BE2C (cell line): ENCODE measurements at regions not wholly inside any gene's neighbourhood (a gene's known extent, or its start where the extent isn't known, plus 50 kb on each side); places are given as distances from the start of the nearest gene placed in this dataset.

ENCODE experiments used
- DNase-seq: peaks from one replicate; pipeline ENCODE4 v3.0.0-alpha.2; 2020
- H3K27me3 ChIP-seq: fragments of 250-450 bp; sonication (Bioruptor Pico); 2 replicates; pipeline ENCODE4 v1.5.1; 2020; ENCODE audit warnings: mild to moderate bottlenecking
- H3K36me3 ChIP-seq: fragments of 250-450 bp; sonication (Bioruptor Pico); 2 replicates; pipeline ENCODE4 v1.5.1; 2020; ENCODE audit warnings: mild to moderate bottlenecking
- H3K4me1 ChIP-seq: fragments of 250-450 bp; sonication (Bioruptor Pico); 2 replicates; pipeline ENCODE4 v1.5.1; 2020
- H3K4me3 ChIP-seq: 2 replicates; pipeline ENCODE4 v1.5.1; 2011; ENCODE audit warnings: low read depth, low read length
- H3K9me3 ChIP-seq: fragments of 250-450 bp; sonication (Bioruptor Pico); 2 replicates; pipeline ENCODE4 v1.5.1; 2020
- TF ChIP-seq, protein P1 (sequence below): IDR thresholded peaks from 2 replicates; pipeline ENCODE4 v1.5.1; 2012; ENCODE audit warnings: mild to moderate bottlenecking, low read depth, low read length

DNA sequence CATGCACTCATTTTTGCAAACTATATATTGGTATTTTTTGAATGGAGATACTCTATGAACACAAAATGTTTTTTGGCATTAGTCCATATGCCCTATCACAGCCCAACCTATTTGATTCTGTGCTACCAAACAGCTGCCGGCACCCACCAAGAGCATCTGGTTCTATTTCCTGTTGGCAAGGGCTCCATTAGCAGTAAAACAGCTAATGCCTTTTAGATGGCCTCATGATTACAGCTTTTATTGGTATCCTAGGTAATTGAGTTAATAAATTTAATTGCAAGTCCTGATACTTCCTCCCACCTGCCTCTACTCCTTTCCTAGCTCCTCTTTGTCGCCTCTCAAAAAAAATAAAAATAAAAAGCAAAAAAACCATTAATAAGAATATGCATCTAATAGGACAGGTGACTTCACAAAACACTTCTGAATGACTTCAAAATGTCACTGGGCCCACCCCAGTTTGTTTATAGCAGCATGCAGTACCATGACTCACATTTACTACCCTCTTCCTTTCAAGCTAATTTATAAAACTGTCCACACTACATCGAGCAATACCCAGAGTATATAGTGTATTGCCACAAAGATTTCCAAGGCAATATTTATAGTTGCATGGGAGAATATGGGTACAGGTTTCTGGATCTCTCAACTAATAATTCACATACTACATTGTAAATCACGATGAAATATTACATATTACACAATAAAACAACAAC lies 620.4 kb downstream of the SLCO4C1 start:
- Histone ChIP-seq H3K9me3 (no peaks in the 10 kb centered on the region), H3K27me3 (no peaks in the 10 kb centered on the region), H3K36me3 (no peaks in the 10 kb centered on the region), H3K4me3 (no peak overlapping the region), H3K4me1 (peaks cover 30% of the 10 kb centered on the region)
- peak; percentile 77 for DNase-seq
- TF ChIP-seq, protein P1, sequence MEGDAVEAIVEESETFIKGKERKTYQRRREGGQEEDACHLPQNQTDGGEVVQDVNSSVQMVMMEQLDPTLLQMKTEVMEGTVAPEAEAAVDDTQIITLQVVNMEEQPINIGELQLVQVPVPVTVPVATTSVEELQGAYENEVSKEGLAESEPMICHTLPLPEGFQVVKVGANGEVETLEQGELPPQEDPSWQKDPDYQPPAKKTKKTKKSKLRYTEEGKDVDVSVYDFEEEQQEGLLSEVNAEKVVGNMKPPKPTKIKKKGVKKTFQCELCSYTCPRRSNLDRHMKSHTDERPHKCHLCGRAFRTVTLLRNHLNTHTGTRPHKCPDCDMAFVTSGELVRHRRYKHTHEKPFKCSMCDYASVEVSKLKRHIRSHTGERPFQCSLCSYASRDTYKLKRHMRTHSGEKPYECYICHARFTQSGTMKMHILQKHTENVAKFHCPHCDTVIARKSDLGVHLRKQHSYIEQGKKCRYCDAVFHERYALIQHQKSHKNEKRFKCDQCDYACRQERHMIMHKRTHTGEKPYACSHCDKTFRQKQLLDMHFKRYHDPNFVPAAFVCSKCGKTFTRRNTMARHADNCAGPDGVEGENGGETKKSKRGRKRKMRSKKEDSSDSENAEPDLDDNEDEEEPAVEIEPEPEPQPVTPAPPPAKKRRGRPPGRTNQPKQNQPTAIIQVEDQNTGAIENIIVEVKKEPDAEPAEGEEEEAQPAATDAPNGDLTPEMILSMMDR = no peak

DNA sequence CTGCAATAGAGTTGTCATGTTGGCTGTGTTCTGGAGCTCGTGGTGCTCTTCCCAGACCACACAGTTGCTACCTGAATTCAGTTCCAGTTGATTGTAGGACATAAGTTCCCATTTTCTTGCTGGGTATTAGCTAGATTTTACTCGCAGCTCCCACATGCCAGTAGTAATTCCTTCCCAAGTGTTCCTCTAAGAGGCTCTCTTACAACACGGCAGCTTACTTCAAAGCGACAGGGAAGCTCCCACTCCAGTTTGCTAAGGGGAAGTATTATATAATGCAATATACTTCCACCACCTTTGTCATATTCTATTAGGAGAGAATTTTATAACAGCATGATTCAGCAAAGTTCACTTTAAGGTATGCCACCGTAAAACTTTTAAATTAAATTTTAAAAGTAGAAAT lies 623.0 kb downstream of the SLCO4C1 start:
- TF ChIP-seq, protein P1 = no peak
- H3K9me3 ChIP-seq = no peaks in the 10 kb centered on the region
- H3K36me3 ChIP-seq = no peaks in the 10 kb centered on the region
- no peaks in the 10 kb centered on the region for H3K27me3 ChIP-seq
- H3K4me1 ChIP-seq = peaks cover 27% of the 10 kb centered on the region
- DNase-seq = no peak
- no peak overlapping the region for H3K4me3 ChIP-seq

DNA sequence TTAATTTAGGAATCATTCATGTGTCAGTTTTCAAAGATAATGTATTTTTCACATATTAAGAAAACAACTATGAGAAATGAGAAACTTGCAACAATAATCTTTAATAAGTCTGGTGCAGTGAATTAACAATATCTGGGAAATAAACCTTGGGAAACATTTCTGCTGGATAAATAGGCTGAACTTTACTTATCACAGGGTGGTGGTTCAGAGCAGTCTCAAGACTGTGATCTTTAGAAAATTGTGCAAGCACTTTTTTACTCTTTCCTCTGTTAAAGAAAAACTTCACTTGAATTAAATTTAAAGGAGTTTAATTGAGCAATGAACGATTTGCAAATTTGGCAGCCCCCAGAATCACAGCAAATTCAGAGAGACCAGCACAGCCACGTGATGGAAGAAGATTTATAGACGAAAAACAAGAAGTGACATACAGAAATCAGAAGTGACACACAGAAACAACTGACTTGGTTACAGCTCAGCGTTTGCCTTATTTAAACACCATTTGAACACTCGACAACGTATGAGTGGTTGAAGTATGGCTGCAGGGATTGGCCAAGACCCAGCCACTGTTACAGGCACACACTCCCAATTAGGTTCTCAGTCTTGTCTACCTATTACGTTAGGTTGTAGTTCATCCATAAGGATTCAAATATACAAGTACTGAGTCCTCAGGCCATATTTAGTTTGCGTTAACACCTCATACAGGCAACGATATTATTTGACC lies 631.9 kb downstream of the SLCO4C1 start:
- Histone ChIP-seq H3K27me3 (no peaks in the 10 kb centered on the region), H3K4me1 (peaks cover 47% of the 10 kb centered on the region), H3K36me3 (no peaks in the 10 kb centered on the region), H3K4me3 (no peak overlapping the region), H3K9me3 (no peaks in the 10 kb centered on the region)
- TF ChIP-seq, protein P1 = no peak
- no peak for DNase-seq

DNA sequence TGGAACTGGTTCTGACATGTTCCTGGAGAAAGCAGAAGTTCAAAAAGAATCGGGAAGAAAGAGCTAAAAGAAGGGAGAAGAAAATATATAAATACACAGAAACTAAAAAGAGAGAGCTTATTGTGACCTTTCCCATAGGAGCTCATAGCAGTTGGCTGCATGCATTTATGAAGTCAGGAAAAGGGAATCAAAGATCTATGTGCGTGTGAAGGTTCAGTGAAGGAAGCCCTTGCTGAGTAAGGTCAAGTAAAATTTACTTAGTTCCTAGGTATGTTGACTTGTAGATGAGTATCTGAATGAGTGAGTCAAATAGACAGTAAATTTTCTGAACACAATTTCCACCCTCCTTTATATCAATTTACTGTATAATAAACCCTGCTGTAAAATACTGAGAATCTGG lies 632.5 kb downstream of the SLCO4C1 start:
- Histone ChIP-seq H3K9me3 (no peaks in the 10 kb centered on the region), H3K36me3 (no peaks in the 10 kb centered on the region), H3K4me1 (peaks cover 48% of the 10 kb centered on the region), H3K27me3 (no peaks in the 10 kb centered on the region), H3K4me3 (no peak overlapping the region)
- TF ChIP-seq, protein P1 = no peak
- DNase-seq = no peak

DNA sequence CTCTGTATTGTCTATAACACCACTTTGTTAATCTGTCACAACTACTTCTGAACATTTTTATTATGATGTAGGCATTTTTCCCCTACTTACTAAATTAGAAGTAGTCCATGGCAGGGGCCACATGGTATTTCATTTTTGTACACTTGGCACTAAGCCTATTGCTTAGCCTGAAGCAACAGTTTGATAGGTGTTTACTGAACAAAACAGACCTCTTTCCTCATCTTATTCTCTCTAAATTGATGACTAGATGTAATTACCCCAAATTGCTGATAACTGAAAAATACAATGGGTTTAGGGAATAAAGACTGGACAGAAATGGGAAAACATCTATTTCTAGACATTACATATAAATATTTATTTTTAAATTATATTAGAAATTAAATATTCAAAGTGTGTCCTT lies 633.8 kb downstream of the SLCO4C1 start:
- H3K9me3 ChIP-seq = no peaks in the 10 kb centered on the region
- TF ChIP-seq, protein P1 = no peak
- DNase-seq = peak; percentile 35
- H3K4me1 ChIP-seq = peaks cover 48% of the 10 kb centered on the region
- no peaks in the 10 kb centered on the region for H3K27me3 ChIP-seq
- H3K36me3 ChIP-seq = no peaks in the 10 kb centered on the region
- no peak overlapping the region for H3K4me3 ChIP-seq

DNA sequence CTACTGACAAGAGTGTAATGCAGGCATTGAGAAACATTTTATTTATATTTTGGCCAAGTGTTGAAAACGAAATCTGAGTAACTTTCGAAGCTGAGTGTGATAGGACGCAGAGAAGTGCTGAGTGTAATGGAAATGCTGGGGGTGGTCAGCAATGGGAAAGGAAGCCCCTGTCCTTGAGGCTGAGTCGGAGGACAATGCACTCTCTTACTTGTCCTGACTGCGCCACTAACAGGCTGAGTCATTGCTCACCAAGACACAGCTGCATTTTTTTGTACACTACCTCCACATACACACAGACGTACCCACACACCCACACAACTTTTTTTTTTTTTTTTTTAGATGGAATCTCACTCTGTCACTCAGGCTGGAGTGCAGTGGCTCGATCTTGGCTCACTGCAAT lies 637.7 kb downstream of the SLCO4C1 start:
- H3K9me3 ChIP-seq = no peaks in the 10 kb centered on the region
- no peaks in the 10 kb centered on the region for H3K36me3 ChIP-seq
- H3K4me1 ChIP-seq = peaks cover 38% of the 10 kb centered on the region
- TF ChIP-seq, protein P1 = no peak
- no peaks in the 10 kb centered on the region for H3K27me3 ChIP-seq
- H3K4me3 ChIP-seq = no peak overlapping the region
- no peak for DNase-seq
